ENCODE measurements at regions not wholly inside any gene's neighbourhood (a gene's known extent, or its start where the extent isn't known, plus 50 kb on each side); places are given as distances from the start of the nearest gene placed in this dataset.

DNA sequence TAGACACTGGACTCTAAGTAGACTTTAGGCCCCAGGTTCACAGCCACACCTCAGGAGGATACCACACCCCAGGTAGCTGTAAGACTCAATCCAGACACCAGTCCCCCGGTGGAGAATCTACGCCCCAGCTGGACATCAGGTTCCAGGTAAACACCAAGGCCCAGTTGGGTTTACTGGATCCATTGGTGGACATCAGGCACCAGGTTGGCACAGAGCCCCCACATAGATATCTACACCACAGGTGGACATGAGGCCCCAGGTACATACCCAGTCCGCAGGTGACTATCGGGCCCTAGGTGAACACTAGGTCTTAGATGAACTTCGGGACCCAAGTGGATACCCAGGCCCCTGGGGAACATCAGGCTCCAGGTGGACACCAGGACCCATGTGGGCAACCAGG is 58.9 kb upstream of the SEPTIN5 start:
- Histone ChIP-seq H3K4me2 (ENCODE audit: insufficient read depth, low read length) (no peak overlapping the region), H3K27ac (ENCODE audit: extremely low read depth, low read depth, low read length) (no peak overlapping the region), H2AFZ (ENCODE audit: low read depth, low read length) (no peak overlapping the region), H3K36me3 (ENCODE audit: control insufficient read depth, insufficient read depth, low read length) (no peaks in the 10 kb centered on the region), H3K4me3 (no peak overlapping the region), H3K79me2 (ENCODE audit: control insufficient read depth, insufficient read depth, low read length) (no peaks in the 10 kb centered on the region), H3K9me3 (replicated peaks; ENCODE audit: control insufficient read depth, insufficient read depth, low read depth, low read length) (no peaks in the 10 kb centered on the region), H3K4me1 (replicated peaks in 1 of 2; ENCODE audit: control insufficient read depth in 2 of 2, insufficient read depth in 2 of 2, low read length in 2 of 2) (peaks cover 0 to 6% of the 10 kb centered on the region in 2 experiments; a peak in 1 of 5 replicates), H3K9ac (ENCODE audit: insufficient read depth in 1 of 2, low read depth in 2 of 2, low read length in 2 of 2) (no peak overlapping the region), H3K9me1 (ENCODE audit: control insufficient read depth, insufficient read depth, low read length) (peaks cover 5% of the 10 kb centered on the region), H4K20me1 (replicated peaks; ENCODE audit: control insufficient read depth, insufficient read depth, low read length) (no peaks in the 10 kb centered on the region), H3K27me3 (ENCODE audit: control insufficient read depth in 2 of 2, insufficient read depth in 2 of 2, low read length in 2 of 2) (peaks cover 0 to 5% of the 10 kb centered on the region in 2 experiments; a peak in 3 of 5 replicates)
- FAIRE-seq (no peak), DNase-seq (ENCODE audit: extremely low read depth in 1 of 4, low spot score in 3 of 4) (no peak), ATAC-seq (no peak)
- WGBS (ENCODE audit: insufficient coverage, low coverage, missing lambda C conversion rate), result 40% methylated on average over 5 of the region's 5 CpGs
- intact Hi-C loops (cut with micrococcal nuclease) (no loop called here), in situ Hi-C loops (cut with MboI) (no loop called here)
- CTCF ChIA-PET (ENCODE audit: low intra/inter-chr PET ratio), result no interaction called here
- POLR2A ChIA-PET, result interaction anchor here (0.6 to 2.6 kb wide), 4 partner anchors 9 to 462 kb away, joined by 3 to 7 read pairs (median 4); no protein-coding TSS in a partner anchor
- no peak for TF ChIP-seq STAT5B (CRISPR knock-in tag; IDR thresholded peaks at IDR 0.05)
- TF ChIP-seq ZNF76 (CRISPR knock-in tag; IDR thresholded peaks at IDR 0.05; ENCODE audit: borderline replicate concordance), result no peak
- TF ChIP-seq, protein P1, sequence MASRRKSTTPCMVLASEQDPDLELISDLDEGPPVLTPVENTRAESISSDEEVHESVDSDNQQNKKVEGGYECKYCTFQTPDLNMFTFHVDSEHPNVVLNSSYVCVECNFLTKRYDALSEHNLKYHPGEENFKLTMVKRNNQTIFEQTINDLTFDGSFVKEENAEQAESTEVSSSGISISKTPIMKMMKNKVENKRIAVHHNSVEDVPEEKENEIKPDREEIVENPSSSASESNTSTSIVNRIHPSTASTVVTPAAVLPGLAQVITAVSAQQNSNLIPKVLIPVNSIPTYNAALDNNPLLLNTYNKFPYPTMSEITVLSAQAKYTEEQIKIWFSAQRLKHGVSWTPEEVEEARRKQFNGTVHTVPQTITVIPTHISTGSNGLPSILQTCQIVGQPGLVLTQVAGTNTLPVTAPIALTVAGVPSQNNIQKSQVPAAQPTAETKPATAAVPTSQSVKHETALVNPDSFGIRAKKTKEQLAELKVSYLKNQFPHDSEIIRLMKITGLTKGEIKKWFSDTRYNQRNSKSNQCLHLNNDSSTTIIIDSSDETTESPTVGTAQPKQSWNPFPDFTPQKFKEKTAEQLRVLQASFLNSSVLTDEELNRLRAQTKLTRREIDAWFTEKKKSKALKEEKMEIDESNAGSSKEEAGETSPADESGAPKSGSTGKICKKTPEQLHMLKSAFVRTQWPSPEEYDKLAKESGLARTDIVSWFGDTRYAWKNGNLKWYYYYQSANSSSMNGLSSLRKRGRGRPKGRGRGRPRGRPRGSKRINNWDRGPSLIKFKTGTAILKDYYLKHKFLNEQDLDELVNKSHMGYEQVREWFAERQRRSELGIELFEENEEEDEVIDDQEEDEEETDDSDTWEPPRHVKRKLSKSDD (conservative IDR thresholded peaks at IDR 0.05; ENCODE audit: low read length), result 0 out of 2 replicates have a peak, but pooled peaks have one; percentile 42
- 0 out of 2 replicates have a peak, but pooled peaks have one; percentile 64 for TF ChIP-seq NR1H2 (CRISPR knock-in tag; IDR thresholded peaks at IDR 0.05)
- peak; percentile 20; the same call in 1 of the 2 replicates for TF ChIP-seq CHD2 (IDR thresholded peaks at IDR 0.05; ENCODE audit: low read depth, low read length)
- TF ChIP-seq SP2 (IDR thresholded peaks at IDR 0.05; ENCODE audit: extremely low read depth, low read depth, low read length, poor library complexity, severe bottlenecking), result no peak
- no peak for TF ChIP-seq RBM39 (optimal IDR thresholded peaks at IDR 0.05; ENCODE audit: low read depth, low read length)
- no peak for TF ChIP-seq DIDO1 (tag; IDR thresholded peaks at IDR 0.05; ENCODE audit: low read depth)
- peak; percentile 41; the same call in 1 of the 2 replicates for TF ChIP-seq FOXJ3 (CRISPR knock-in tag; IDR thresholded peaks at IDR 0.05)
- peak; percentile 53; the same call in 1 of the 2 replicates for TF ChIP-seq ZNF12 (CRISPR knock-in tag; IDR thresholded peaks at IDR 0.05)
- TF ChIP-seq GABPB1 (CRISPR knock-in tag; IDR thresholded peaks at IDR 0.05), result no peak
- BruUV-seq (replicated peaks), result no TSS peak
